H9 (cell line): ENCODE measurements at regions not wholly inside any gene's neighbourhood (a gene's known extent, or its start where the extent isn't known, plus 50 kb on each side); places are given as distances from the start of the nearest gene placed in this dataset.

Experiments
- DNase-seq: peaks from one replicate; pipeline ENCODE4 v3.0.0-alpha.2; 2017
- H2AFZ ChIP-seq: one replicate; pipeline ENCODE4 v1.6.1; 2013; ENCODE audit warnings: mild to moderate bottlenecking, low read length, control low read depth, moderate library complexity
- H2AK5ac ChIP-seq: 2 replicates; pipeline ENCODE4 v1.6.1; 2013; ENCODE audit warnings: low read length, control low read depth, mixed read lengths; ENCODE audit not compliant: insufficient read length
- H2BK120ac ChIP-seq: one replicate; pipeline ENCODE4 v1.6.1; 2013; ENCODE audit warnings: low read depth, mild to moderate bottlenecking, low read length, control low read depth, inconsistent platforms; ENCODE audit not compliant: poor library complexity, severe bottlenecking
- H2BK12ac ChIP-seq: 2 replicates; pipeline ENCODE4 v1.6.1; 2013; ENCODE audit warnings: low read length, control low read depth, mixed read lengths, low read depth; ENCODE audit not compliant: insufficient read length
- H2BK15ac ChIP-seq: 2 replicates; pipeline ENCODE4 v1.6.1; 2013; ENCODE audit warnings: low read depth, low read length, control low read depth
- H2BK20ac ChIP-seq: one replicate; pipeline ENCODE4 v1.6.1; 2013; ENCODE audit warnings: low read depth, mild to moderate bottlenecking, low read length, control low read depth, inconsistent platforms; ENCODE audit not compliant: poor library complexity, severe bottlenecking
- H2BK5ac ChIP-seq: 2 replicates; pipeline ENCODE4 v1.6.1; 2013; ENCODE audit warnings: low read length, control low read depth, mixed read lengths; ENCODE audit not compliant: insufficient read length
- H3K14ac ChIP-seq: 2 replicates; pipeline ENCODE4 v1.6.1; 2013; ENCODE audit warnings: low read length, control low read depth; ENCODE audit not compliant: insufficient read depth
- H3K18ac ChIP-seq: 2 replicates; pipeline ENCODE4 v1.6.1; 2013; ENCODE audit warnings: low read depth, mild to moderate bottlenecking, mixed read lengths, low read length, control low read depth; ENCODE audit not compliant: insufficient read length
- H3K23ac ChIP-seq: 2 replicates; pipeline ENCODE4 v1.6.1; 2013; ENCODE audit warnings: low read length, control low read depth, mixed read lengths, low read depth; ENCODE audit not compliant: insufficient read length
- H3K23me2 ChIP-seq: 2 replicates; pipeline ENCODE4 v1.6.1; 2013; ENCODE audit warnings: low read depth, mild to moderate bottlenecking, mixed read lengths, low read length, control low read depth; ENCODE audit not compliant: insufficient read length, poor library complexity, severe bottlenecking
- H3K27ac ChIP-seq: 2 replicates; pipeline ENCODE4 v1.5.1; 2013; ENCODE audit warnings: low read length, control low read depth, mixed read lengths, low read depth; ENCODE audit not compliant: insufficient read length
- H3K27me3 ChIP-seq: 2 replicates; pipeline ENCODE4 v1.6.1; 2013; ENCODE audit warnings: low read length, control low read depth, inconsistent platforms; ENCODE audit not compliant: insufficient read depth
- H3K4ac ChIP-seq: 2 replicates; pipeline ENCODE4 v1.6.1; 2013; ENCODE audit warnings: low read depth, mild to moderate bottlenecking, control low read depth, inconsistent platforms, low read length, moderate library complexity
- H3K4me1 ChIP-seq: 2 replicates; pipeline ENCODE4 v1.6.1; 2013; ENCODE audit warnings: low read length, control low read depth, inconsistent platforms; ENCODE audit not compliant: insufficient read depth
- H3K4me2 ChIP-seq: 2 replicates; pipeline ENCODE4 v1.6.1; 2013; ENCODE audit warnings: low read length, control low read depth, mixed read lengths; ENCODE audit not compliant: insufficient read length, insufficient read depth
- H3K56ac ChIP-seq: 2 replicates; pipeline ENCODE4 v1.6.1; 2013; ENCODE audit warnings: low read depth, mild to moderate bottlenecking, mixed read lengths, low read length, control low read depth; ENCODE audit not compliant: insufficient read length
- H3K79me1 ChIP-seq: 2 replicates; pipeline ENCODE4 v1.6.1; 2013; ENCODE audit warnings: low read depth, mild to moderate bottlenecking, moderate library complexity, low read length, control low read depth, inconsistent platforms; ENCODE audit not compliant: insufficient read depth, poor library complexity, severe bottlenecking
- H3K79me2 ChIP-seq: 2 replicates; pipeline ENCODE4 v1.6.1; 2013; ENCODE audit warnings: low read length, control low read depth, inconsistent platforms; ENCODE audit not compliant: insufficient read depth
- H3K9ac ChIP-seq: 2 replicates; pipeline ENCODE4 v1.6.1; 2013; ENCODE audit warnings: low read length, control low read depth, mixed read lengths; ENCODE audit not compliant: insufficient read length; ENCODE audit errors: extremely low read depth
- H3K9me3 ChIP-seq: one replicate; pipeline ENCODE4 v1.6.1; 2013; ENCODE audit warnings: low read depth, low read length, inconsistent platforms; ENCODE audit not compliant: control insufficient read depth
- H3T11ph ChIP-seq: one replicate; pipeline ENCODE4 v1.6.1; 2013; ENCODE audit warnings: mild to moderate bottlenecking, low read length, control low read depth, inconsistent platforms
- H4K20me1 ChIP-seq: one replicate; pipeline ENCODE4 v1.6.1; 2013; ENCODE audit not compliant: control insufficient read depth, insufficient read length, insufficient read depth
- H4K5ac ChIP-seq: 2 replicates; pipeline ENCODE4 v1.6.1; 2013; ENCODE audit warnings: low read depth, mild to moderate bottlenecking, mixed read lengths, low read length, control low read depth; ENCODE audit not compliant: insufficient read length
- H4K8ac ChIP-seq: replicated peaks from 2 replicates; pipeline ENCODE4 v1.6.1; 2013; ENCODE audit warnings: low read length, control low read depth, mixed read lengths, low read depth; ENCODE audit not compliant: insufficient read length
- H4K91ac ChIP-seq: 2 replicates; pipeline ENCODE4 v1.6.1; 2013; ENCODE audit warnings: low read depth, mild to moderate bottlenecking, moderate library complexity, mixed read lengths, low read length, control low read depth; ENCODE audit not compliant: insufficient read length
- H3K27ac Mint-ChIP-seq, 3 experiments: 2 replicates in 2 of 3; 3 replicates in 1 of 3; pipeline ENCODE4 v1.8.0; 2020 to 2021; ENCODE audit warnings: mixed read lengths in 3 of 3, mild to moderate bottlenecking in 1 of 3, moderate library complexity in 1 of 3
- H3K27me3 Mint-ChIP-seq: 2 replicates; pipeline ENCODE4 v1.8.0; 2021; ENCODE audit warnings: low read depth, mild to moderate bottlenecking, moderate library complexity, mixed read lengths
- H3K36me3 Mint-ChIP-seq, 3 experiments: 2 replicates in 2 of 3; 3 replicates in 1 of 3; pipeline ENCODE4 v1.8.0; 2020 to 2021; ENCODE audit warnings: low read depth in 3 of 3, mixed read lengths in 3 of 3; ENCODE audit not compliant: insufficient read depth in 1 of 3
- H3K4me1 Mint-ChIP-seq, 2 experiments: 2 replicates each; pipeline ENCODE4 v1.8.0; 2020; ENCODE audit warnings: mixed read lengths in 2 of 2
- H3K4me3 Mint-ChIP-seq, 2 experiments: 2 replicates in 1 of 2; 3 replicates in 1 of 2; pipeline ENCODE4 v1.8.0; 2020 to 2021; ENCODE audit warnings: mild to moderate bottlenecking in 2 of 2, mixed read lengths in 2 of 2, moderate library complexity in 1 of 2
- H3K9me3 Mint-ChIP-seq, 2 experiments: 2 replicates in 1 of 2; 3 replicates in 1 of 2; pipeline ENCODE4 v1.8.0; 2020; ENCODE audit warnings: mild to moderate bottlenecking in 2 of 2, mixed read lengths in 2 of 2, moderate library complexity in 1 of 2
- CTCF ChIP-seq: fragments of 200-600 bp; sonication (generic); conservative IDR thresholded peaks from 3 replicates; pipeline ENCODE4 v1.8.0; 2021; ENCODE audit warnings: antibody characterized with exemption, mild to moderate bottlenecking
- WGBS: extraction: QIAGEN DNeasy Blood & Tissue Kit; methylation state at CpG from one replicate; pipeline ENCODE4 v1.1.7; 2013; ENCODE audit warnings: missing lambda C conversion rate, low lambda C conversion rate, mixed read lengths; ENCODE audit not compliant: insufficient read length; ENCODE audit errors: extremely low coverage; 5-methylcytosine and 5-hydroxymethylcytosine counted together

GRCh38 chr5:35468811-35469210 lies 148.9 kb upstream of the SPEF2 start:
- Histone ChIP-seq H3K23me2 (no peaks in the 10 kb centered on the region), H3T11ph (no peak overlapping the region), H3K4me1 (no peaks in the 10 kb centered on the region), H3K9ac (no peak overlapping the region), H3K4me2 (no peak overlapping the region), H2BK20ac (no peak overlapping the region), H3K27ac (no peak overlapping the region), H2BK12ac (no peak overlapping the region), H3K14ac (no peak overlapping the region), H2BK120ac (no peak overlapping the region), H4K5ac (no peak overlapping the region), H4K91ac (no peak overlapping the region), H2BK5ac (no peak overlapping the region), H2BK15ac (no peak overlapping the region), H3K79me2 (no peaks in the 10 kb centered on the region), H2AFZ (no peak overlapping the region), H3K4ac (no peak overlapping the region), H4K8ac (no peak overlapping the region), H3K9me3 (no peaks in the 10 kb centered on the region), H4K20me1 (no peaks in the 10 kb centered on the region), H3K27me3 (no peaks in the 10 kb centered on the region), H3K79me1 (no peaks in the 10 kb centered on the region), H3K18ac (no peak overlapping the region), H3K56ac (no peak overlapping the region), H3K23ac (no peak overlapping the region), H2AK5ac (no peak overlapping the region)
- no CpG with 5 or more reads among the region's 4 CpGs for WGBS
- H3K9me3 Mint-ChIP-seq: peaks cover 0 to 1% of the 10 kb centered on the region in 2 experiments; a peak in 1 of 5 replicates
- no peak for DNase-seq
- no peak overlapping the region for H3K4me3 Mint-ChIP-seq
- TF ChIP-seq CTCF: no peak
- H3K36me3 Mint-ChIP-seq: no peaks in the 10 kb centered on the region
- peaks cover 0 to 2% of the 10 kb centered on the region in 2 experiments; a peak in 1 of 4 replicates for H3K4me1 Mint-ChIP-seq
- no peaks in the 10 kb centered on the region for H3K27me3 Mint-ChIP-seq
- no peak overlapping the region for H3K27ac Mint-ChIP-seq
